PC-9 (cell line): ENCODE measurements at regions not wholly inside any gene's neighbourhood (a gene's known extent, or its start where the extent isn't known, plus 50 kb on each side); places are given as distances from the start of the nearest gene placed in this dataset.

Source experiments
- CTCF ChIP-seq: fragments of 200-600 bp; sonication (generic); conservative IDR thresholded peaks from 2 replicates; pipeline ENCODE4 v1.6.1; 2017; ENCODE audit warnings: mixed run types, antibody characterized with exemption, mild to moderate bottlenecking, moderate library complexity
- EZH2 ChIP-seq: fragments of 200-600 bp; sonication (generic); IDR thresholded peaks from 2 replicates; pipeline ENCODE4 v1.8.0; 2017; ENCODE audit warnings: antibody characterized with exemption, low read depth

GRCh38 chr19:29299416-29300380 is 86.7 kb upstream of the UQCRFS1 start:
- TF ChIP-seq CTCF (no peak), EZH2 (no peak)
